ENCODE measurements at regions not wholly inside any gene's neighbourhood (a gene's known extent, or its start where the extent isn't known, plus 50 kb on each side); places are given as distances from the start of the nearest gene placed in this dataset.

DNA sequence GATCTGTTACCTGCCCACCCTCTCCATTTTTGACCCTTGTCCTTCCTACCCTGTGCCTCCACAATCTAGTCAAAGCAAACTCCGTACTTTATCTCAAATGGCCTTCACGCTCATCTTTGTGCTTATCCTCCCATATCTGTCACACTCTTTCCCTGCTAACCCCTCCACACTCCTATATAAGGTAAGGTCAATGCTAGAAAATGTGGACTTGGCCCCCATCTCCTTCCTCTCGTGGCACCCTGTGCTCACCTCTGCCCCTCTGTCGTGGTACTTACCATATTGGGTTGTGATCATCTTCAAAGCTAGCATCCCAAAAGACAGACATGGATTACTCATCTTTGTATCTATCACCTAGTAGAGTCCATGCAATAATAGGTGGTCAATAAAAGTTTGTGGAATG, 127.6 kb upstream of the FOXQ1 start:
- in situ Hi-C loops (cut with MboI) = no loop called here
- H3K9ac ChIP-seq (ENCODE audit: control insufficient read depth, insufficient read depth, low read length) = no peak overlapping the region
- ATAC-seq (no peak), FAIRE-seq (no peak), DNase-seq (ENCODE audit: low read depth, low spot score) (no peak)
- no peaks in the 10 kb centered on the region for H3K36me3 ChIP-seq (ENCODE audit: control insufficient read depth in 2 of 2, insufficient read depth in 2 of 2, low read length in 1 of 2)
- no peaks in the 10 kb centered on the region for H4K20me1 ChIP-seq (ENCODE audit: control insufficient read depth, insufficient read depth)
- H3K9me3 ChIP-seq (replicated peaks; ENCODE audit: control insufficient read depth, insufficient read depth, low read length) = no peaks in the 10 kb centered on the region
- H3K27ac ChIP-seq (ENCODE audit: control insufficient read depth, insufficient read depth) = no peak overlapping the region
- no peaks in the 10 kb centered on the region for H3K4me1 ChIP-seq (ENCODE audit: control insufficient read depth, insufficient read depth, low read length)
- H3K4me3 ChIP-seq = no peak overlapping the region
- intact Hi-C loops (cut with micrococcal nuclease; ENCODE audit: unreplicated experiment) = no loop called here
- ChIA-PET SMC1A (ENCODE audit: uncharacterized antibody, unreplicated experiment) (no interaction called here), CTCF (no interaction called here), RAD21 (ENCODE audit: unreplicated experiment) (no interaction called here), POLR2A (no interaction called here)
- no peak overlapping the region for H2AFZ ChIP-seq (ENCODE audit: control insufficient read depth, low read depth, low read length)
- WGBS (ENCODE audit: insufficient coverage, insufficient replicate concordance, low lambda C conversion rate, missing lambda C conversion rate) = 6% methylated on average over 4 of the region's 4 CpGs
- BruUV-seq (replicated peaks) = no TSS peak
- no peak overlapping the region for H3K4me2 ChIP-seq (ENCODE audit: control insufficient read depth, insufficient read depth)
- no peaks in the 10 kb centered on the region for H3K79me2 ChIP-seq (ENCODE audit: control insufficient read depth, insufficient read depth, low read length)
- no peaks in the 10 kb centered on the region for H3K27me3 ChIP-seq (replicated peaks in 1 of 2; ENCODE audit: control insufficient read depth in 2 of 2, insufficient read depth in 2 of 2, low read length in 1 of 2)
- TF ChIP-seq RELB (IDR thresholded peaks at IDR 0.05; ENCODE audit: low read depth) (no peak), ATF2 (IDR thresholded peaks at IDR 0.05; ENCODE audit: low read length) (no peak), LARP7 (IDR thresholded peaks at IDR 0.05) (no peak), ZNF622 (IDR thresholded peaks at IDR 0.05) (no peak), TCF7 (IDR thresholded peaks at IDR 0.05; ENCODE audit: borderline replicate concordance) (no peak), KAT2A (conservative IDR thresholded peaks at IDR 0.05; ENCODE audit: control insufficient read depth, low read depth, low read length) (no peak), RAD21 (IDR thresholded peaks at IDR 0.05; ENCODE audit: insufficient read depth, low read depth, low read length) (no peak), TCF12 (IDR thresholded peaks at IDR 0.05; ENCODE audit: low read depth, low read length) (no peak), SMAD1 (IDR thresholded peaks at IDR 0.05; ENCODE audit: low read depth, partially characterized antibody) (no peak), HCFC1 (IDR thresholded peaks at IDR 0.05; ENCODE audit: low read length) (no peak), ELK1 (IDR thresholded peaks at IDR 0.05; ENCODE audit: low read depth, low read length) (no peak), TCF3 (IDR thresholded peaks at IDR 0.05; ENCODE audit: borderline replicate concordance, insufficient read depth, low read depth, low read length) (no peak), HDAC6 (IDR thresholded peaks at IDR 0.05; ENCODE audit: unreplicated experiment) (no peak), SIN3A (IDR thresholded peaks at IDR 0.05; ENCODE audit: low read depth, low read length) (no peak), ZBTB11 (CRISPR knock-in tag; IDR thresholded peaks at IDR 0.05) (no peak)
- TF ChIP-seq, protein P1, sequence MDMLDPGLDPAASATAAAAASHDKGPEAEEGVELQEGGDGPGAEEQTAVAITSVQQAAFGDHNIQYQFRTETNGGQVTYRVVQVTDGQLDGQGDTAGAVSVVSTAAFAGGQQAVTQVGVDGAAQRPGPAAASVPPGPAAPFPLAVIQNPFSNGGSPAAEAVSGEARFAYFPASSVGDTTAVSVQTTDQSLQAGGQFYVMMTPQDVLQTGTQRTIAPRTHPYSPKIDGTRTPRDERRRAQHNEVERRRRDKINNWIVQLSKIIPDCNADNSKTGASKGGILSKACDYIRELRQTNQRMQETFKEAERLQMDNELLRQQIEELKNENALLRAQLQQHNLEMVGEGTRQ (IDR thresholded peaks at IDR 0.05; ENCODE audit: borderline replicate concordance, low read depth, low read length) = no peak
- TF ChIP-seq, protein P2, sequence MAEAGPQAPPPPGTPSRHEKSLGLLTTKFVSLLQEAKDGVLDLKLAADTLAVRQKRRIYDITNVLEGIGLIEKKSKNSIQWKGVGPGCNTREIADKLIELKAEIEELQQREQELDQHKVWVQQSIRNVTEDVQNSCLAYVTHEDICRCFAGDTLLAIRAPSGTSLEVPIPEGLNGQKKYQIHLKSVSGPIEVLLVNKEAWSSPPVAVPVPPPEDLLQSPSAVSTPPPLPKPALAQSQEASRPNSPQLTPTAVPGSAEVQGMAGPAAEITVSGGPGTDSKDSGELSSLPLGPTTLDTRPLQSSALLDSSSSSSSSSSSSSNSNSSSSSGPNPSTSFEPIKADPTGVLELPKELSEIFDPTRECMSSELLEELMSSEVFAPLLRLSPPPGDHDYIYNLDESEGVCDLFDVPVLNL (IDR thresholded peaks at IDR 0.05; ENCODE audit: low read depth, low read length) = no peak

Data from GM12878 (cell line).